A172 (cell line): ENCODE measurements at regions not wholly inside any gene's neighbourhood (a gene's known extent, or its start where the extent isn't known, plus 50 kb on each side); places are given as distances from the start of the nearest gene placed in this dataset.

Source experiments
- DNase-seq: peaks from one replicate; pipeline ENCODE4 v3.0.0-alpha.2; 2015; ENCODE audit warnings: low spot score

DNA sequence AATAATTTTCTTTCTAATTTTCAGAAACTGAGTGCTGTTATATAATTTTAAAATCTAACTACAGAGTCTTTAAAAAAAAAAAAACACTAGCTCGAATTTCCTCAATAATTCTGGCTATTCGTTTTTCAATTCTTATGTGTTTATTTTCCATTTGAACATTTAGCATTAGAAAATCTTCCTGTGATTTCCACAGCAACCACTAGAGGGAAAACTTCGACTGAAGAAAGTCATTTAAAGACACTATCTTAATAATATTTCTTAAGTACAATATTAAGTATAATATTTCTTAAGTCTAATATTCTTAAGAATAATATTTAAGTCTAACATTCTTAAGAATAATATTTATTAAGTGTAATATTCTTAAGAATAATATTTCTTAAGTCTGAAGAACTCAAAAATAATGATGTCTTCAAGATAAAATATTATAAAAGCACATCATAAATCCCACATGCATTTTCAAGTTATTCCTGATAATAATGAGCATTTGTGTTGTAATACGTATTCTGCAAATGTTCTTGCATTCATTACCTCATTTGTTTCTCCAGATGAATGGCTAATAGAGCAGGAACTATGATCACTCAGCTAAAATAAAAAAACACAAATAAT is 118.4 kb upstream of the WDR17 start:
- peak; percentile 34 for DNase-seq

- peak; percentile 34 for DNase-seq
Measured at GRCh38 chr4:175951794-175952193, 113.8 kb upstream of the WDR17 start.

DNA sequence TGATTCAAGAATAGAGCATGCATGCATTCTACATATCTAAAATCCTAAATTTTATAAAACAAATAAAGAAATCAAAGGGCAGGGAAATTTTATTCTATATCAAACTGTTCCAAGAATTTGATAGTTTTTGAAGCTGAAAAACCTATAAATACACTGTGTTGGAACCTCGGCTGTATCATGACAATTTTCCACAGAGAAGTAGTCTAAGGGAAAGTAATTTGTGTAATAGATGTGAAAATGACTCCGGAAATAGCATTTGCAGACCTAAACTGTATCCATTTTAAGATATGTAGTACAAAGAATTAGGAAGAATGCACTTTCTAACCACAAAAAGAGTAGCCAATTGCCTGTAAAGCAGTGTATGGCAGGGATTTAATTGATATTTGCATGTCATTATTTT is 112.5 kb upstream of the WDR17 start:
- no peak for DNase-seq

DNA sequence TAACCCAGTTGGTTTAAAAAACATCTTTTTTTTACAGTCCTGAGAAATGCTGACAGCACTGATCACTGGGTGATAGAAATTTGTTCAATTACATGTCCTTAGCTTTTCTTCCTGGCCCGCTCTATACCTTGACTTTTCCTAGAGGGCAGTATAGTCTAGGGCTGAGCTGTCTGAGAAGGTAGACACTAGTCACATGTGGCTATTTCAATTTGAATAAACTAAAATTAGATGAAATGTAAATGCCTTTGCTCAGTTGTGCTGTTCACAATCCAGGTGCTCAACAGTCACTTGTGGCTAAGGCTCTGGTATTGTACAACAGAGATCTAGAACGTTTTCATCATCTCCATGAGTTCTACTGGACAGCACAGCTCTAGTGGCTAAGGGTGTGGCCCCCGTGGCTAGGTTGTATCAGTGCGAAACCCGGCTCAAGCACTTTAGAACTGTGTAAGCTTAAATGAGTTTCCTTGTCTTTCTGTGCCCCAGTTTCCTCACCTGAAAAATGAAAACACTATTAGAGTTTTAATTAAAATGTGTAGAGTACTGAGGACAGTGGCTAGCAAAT is 111.6 kb upstream of the WDR17 start:
- DNase-seq, result no peak

- no peak for DNase-seq
Measured at GRCh38 chr4:175954685-175955084, 111.0 kb upstream of the WDR17 start.

DNA sequence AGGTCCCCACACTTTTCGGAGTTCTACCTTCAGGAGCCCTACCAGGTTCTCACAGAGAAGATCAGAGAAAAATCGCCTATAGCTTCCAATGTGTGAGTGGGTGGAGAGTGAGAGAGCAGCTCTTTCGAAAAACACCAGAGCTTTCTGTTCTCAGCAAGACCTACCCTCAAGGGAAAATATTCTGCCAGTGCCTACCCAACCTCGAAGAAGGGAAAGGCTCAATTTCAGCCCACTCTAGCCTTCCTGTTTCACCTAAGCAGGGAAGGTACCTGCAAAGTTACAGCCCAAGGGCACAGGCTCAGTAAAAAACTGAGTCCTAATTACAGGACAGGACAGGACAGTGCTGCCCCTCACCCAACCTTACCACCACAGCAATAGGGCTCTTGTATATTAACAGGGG is 104.0 kb upstream of the WDR17 start:
- no peak for DNase-seq

GRCh38 chr4:175970072-175970471 is 95.6 kb upstream of the WDR17 start:
- no peak for DNase-seq

- DNase-seq, result no peak
Measured at GRCh38 chr4:175970724-175971123, 94.9 kb upstream of the WDR17 start.

DNA sequence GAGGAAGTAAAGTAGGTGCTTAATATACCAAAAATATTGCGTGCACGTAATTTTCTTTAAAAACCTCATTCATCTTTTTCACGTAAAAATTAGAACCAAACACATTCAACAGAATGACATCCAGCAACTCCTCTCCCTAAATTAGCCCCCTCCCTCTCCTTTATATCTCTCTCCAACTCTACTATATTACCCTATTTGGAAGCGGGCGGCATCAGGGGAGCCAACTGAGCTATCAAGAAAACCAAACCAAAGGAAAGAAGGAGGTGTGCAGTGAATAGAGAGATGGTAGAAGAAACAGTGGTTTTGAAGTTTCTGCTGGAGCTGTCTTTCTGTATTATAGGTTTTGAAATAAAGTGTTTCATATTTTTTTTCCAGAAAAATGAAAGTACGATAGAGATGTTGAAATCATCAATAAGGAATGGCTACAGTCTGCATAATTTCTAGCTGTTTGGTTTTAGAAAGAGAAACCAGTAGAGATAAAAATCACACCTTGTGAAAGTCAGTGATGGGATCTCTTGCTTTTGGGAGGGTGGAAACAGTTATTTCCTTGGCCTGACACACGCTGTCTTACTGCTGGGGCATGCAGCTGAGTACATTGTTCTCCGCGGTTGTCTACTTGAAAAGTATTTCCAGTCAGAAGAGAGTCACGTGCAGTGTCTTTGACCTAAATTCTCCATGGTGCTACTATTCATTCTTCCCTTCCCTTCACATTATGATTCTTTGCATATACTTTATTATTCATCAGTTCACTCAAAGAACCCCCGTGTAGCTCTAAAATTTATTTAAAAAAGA is 94.1 kb upstream of the WDR17 start:
- no peak for DNase-seq

GRCh38 chr4:175973027-175973923 is 92.4 kb upstream of the WDR17 start:
- no peak for DNase-seq

DNA sequence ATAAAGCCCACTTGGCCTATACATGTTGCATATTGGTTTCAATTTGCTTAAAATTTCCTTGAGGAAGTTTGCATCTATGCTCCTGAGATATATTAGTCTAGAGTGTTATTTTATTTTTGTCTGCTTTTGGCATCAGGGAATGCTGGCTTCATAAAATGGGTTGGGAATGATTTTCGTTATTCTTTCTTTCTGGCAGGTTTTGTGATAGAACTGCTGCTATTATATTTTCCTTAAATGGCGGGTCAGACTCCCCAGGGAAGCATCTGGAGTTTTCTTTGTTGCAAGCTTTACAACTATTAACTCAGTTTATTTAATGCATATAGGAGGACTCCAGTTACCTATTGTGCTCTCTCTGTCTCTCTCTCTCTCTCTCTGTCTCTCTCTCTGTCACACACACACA is 82.0 kb upstream of the WDR17 start:
- DNase-seq, result no peak

DNA sequence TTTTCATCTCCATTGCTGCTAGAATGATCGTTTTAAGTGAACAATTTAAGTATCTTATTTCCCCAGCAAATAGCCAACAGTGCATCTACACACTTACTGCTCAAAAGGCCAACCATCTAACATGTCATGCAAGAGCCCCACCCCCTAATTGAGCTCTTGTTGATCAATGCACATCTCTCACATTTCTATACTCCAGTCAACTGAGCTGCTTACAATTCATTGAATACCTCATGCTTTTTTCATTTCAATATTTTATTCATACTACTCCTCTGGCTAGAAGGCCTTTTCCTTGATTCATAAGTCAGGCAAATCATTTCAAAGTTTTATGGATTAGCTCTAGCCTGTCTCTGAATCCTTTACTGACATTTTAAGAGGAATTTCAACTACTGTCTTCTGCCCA is 79.0 kb upstream of the WDR17 start:
- DNase-seq, result no peak

- DNase-seq, result no peak
Measured at GRCh38 chr4:175988511-175988910, 77.1 kb upstream of the WDR17 start.

DNA sequence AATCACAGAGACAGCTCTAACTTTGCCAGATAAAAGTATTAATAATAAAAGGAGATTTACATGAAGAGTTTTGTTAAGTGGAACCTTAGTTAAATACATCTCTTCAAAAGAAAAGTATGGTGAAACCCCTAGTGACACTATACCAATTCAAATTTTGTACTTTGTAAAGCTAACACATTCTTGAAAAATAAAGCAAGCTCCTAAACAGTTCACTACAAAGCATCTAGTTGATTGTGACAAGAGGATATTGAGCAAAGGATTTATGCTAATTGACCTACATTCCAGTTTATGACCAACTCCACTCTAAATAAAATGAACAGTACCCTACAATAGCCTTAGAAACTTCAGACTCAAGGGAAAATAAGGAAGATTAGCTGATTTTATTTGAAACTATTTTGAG is 69.4 kb upstream of the WDR17 start:
- no peak for DNase-seq

GRCh38 chr4:175997291-175997690 is 68.3 kb upstream of the WDR17 start:
- no peak for DNase-seq

GRCh38 chr4:175998782-175999181 is 66.9 kb upstream of the WDR17 start:
- DNase-seq, result peak; percentile 12

- no peak for DNase-seq
Measured at GRCh38 chr4:175999944-176000343, 65.7 kb upstream of the WDR17 start.

GRCh38 chr4:176001151-176002006 is 64.3 kb upstream of the WDR17 start:
- DNase-seq, result peak; percentile 23

DNA sequence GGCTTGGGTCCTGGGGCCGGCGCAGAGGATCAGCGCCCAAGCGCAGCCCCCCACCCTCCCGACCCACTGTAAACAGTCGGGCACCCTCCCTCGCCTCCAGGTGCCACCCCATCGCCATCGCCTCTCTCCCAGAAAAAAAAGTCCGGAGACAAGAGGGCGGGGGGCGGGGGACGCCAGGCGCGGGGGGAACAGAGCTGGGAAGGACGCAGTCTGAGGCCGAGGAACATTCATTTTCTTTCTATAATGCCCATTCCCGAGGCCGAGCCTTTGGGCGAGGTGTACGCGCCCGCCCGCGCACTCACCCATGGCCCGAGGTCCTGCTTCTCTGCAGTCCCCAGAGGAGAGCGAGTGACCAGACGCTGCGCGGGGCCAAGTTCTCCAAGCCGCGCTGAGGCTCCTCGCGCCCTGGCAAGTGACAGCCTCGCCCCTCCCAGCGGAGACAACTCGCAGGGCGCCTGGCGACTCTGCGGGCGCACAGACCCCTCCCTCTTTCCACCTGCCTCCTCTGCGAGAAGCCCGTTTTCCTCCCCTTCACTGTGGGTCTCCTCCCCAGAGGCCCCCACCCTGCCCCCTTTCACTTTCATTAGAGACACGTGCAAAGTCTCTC is 63.5 kb upstream of the WDR17 start:
- DNase-seq, result peak; percentile 13

DNA sequence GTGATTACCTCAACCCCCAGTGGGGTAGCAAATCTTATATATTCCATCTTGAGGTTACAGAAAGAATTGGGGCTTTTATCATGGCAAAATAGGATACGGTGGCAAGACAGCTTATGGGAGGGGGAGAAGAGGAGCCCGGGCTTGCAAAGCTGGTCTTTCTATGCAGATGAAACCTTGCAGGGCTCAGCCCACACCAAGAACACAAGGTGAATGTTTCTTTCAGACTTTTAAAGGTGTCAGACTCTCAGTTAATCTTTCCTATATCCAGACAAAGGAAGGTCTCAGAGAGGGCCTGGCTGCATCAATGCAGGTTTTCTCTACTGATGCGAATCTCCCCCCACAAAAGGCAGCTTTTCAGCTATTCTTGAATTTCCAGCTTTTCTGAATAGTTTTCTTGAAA is 59.9 kb upstream of the WDR17 start:
- no peak for DNase-seq

- no peak for DNase-seq
Measured at GRCh38 chr4:176009254-176009653, 56.4 kb upstream of the WDR17 start.
